HG02759 (cell line): ENCODE measurements at regions not wholly inside any gene's neighbourhood (a gene's known extent, or its start where the extent isn't known, plus 50 kb on each side); places are given as distances from the start of the nearest gene placed in this dataset.
"Not testable (repeated sequence)": the region's sequence is repeated elsewhere in the genome, so short reads cannot be mapped to it uniquely, and the experiment has no call there.

ENCODE experiments used
- ATAC-seq: cut with Tn5 transposase; IDR thresholded peaks from one replicate; pipeline ENCODE4 v1.9.1; 2021; ENCODE audit warnings: mild to moderate bottlenecking, moderate library complexity; ENCODE audit not compliant: unreplicated experiment

- no peak for ATAC-seq
Measured at GRCh38 chr2:224121406-224122067, 82.5 kb upstream of the SERPINE2 start.

GRCh38 chr2:224120986-224121385, 81.9 kb upstream of the SERPINE2 start:
- ATAC-seq: no peak

- not testable (repeated sequence) for ATAC-seq
Measured at GRCh38 chr2:224119846-224120245, 80.8 kb upstream of the SERPINE2 start.

GRCh38 chr2:224114428-224114827, 75.3 kb upstream of the SERPINE2 start:
- no peak for ATAC-seq

GRCh38 chr2:224113930-224114329, 74.8 kb upstream of the SERPINE2 start:
- ATAC-seq: not testable (repeated sequence)

- no peak for ATAC-seq
Measured at GRCh38 chr2:224111576-224111975, 72.5 kb upstream of the SERPINE2 start.

- ATAC-seq: no peak
Measured at GRCh38 chr2:224110811-224111210, 71.7 kb upstream of the SERPINE2 start.

- ATAC-seq: no peak
Measured at GRCh38 chr2:224109751-224110150, 70.7 kb upstream of the SERPINE2 start.

GRCh38 chr2:224106794-224107193, 67.7 kb upstream of the SERPINE2 start:
- no peak for ATAC-seq

GRCh38 chr2:224104668-224105386, 65.7 kb upstream of the SERPINE2 start:
- ATAC-seq: no peak

- ATAC-seq: no peak
Measured at GRCh38 chr2:224103651-224104050, 64.6 kb upstream of the SERPINE2 start.

- no peak for ATAC-seq
Measured at GRCh38 chr2:224102991-224103390, 63.9 kb upstream of the SERPINE2 start.

GRCh38 chr2:224101820-224102630, 62.9 kb upstream of the SERPINE2 start:
- no peak for ATAC-seq

GRCh38 chr2:224099861-224100643, 61.0 kb upstream of the SERPINE2 start:
- no peak for ATAC-seq

- ATAC-seq: no peak
Measured at GRCh38 chr2:224098481-224099230, 59.6 kb upstream of the SERPINE2 start.

- no peak for ATAC-seq
Measured at GRCh38 chr2:224094413-224094812, 55.3 kb upstream of the SERPINE2 start.

GRCh38 chr2:224091671-224092070, 52.6 kb upstream of the SERPINE2 start:
- not testable (repeated sequence) for ATAC-seq

GRCh38 chr2:224089606-224090005, 50.5 kb upstream of the SERPINE2 start:
- not testable (repeated sequence) for ATAC-seq
